H1 (cell line): ENCODE measurements at regions not wholly inside any gene's neighbourhood (a gene's known extent, or its start where the extent isn't known, plus 50 kb on each side); places are given as distances from the start of the nearest gene placed in this dataset.

Source experiments
- CTCF ChIA-PET: fragments of 300-600 bp; sonication (Branson Sonifier 250); formaldehyde crosslinking; loops from one replicate; lab custom pipeline; 2021; ENCODE audit not compliant: partially characterized antibody; lab: Charles Lee
- POLR2A ChIA-PET: fragments of 300-600 bp; sonication (Branson Sonifier 250); formaldehyde crosslinking; loops from one replicate; lab custom pipeline; 2021; ENCODE audit warnings: inconsistent platforms; ENCODE audit not compliant: partially characterized antibody; lab: Charles Lee
- DNase-seq, 2 experiments: peaks; one replicate each; pipeline versions ENCODE4 v3.0.0 to v3.0.0-alpha.2; 2010 to 2022; ENCODE audit warnings: low spot score in 2 of 2, low read depth in 1 of 2, mixed read lengths in 1 of 2
- FAIRE-seq: peaks from 2 replicates; lab custom pipeline; 2011; peaks lifted over from hg19 to GRCh38; lab: Jason Lieb, UNC
- H2AFZ ChIP-seq: 2 replicates; pipeline ENCODE4 v1.8.1; 2012; ENCODE audit warnings: low read length, inconsistent platforms
- H2AK5ac ChIP-seq: 2 replicates; pipeline ENCODE4 v1.6.1; 2013; ENCODE audit warnings: low read depth, low read length
- H2BK120ac ChIP-seq: replicated peaks from 2 replicates; pipeline ENCODE3; 2013; ENCODE audit warnings: low read depth, low read length, inconsistent platforms
- H2BK12ac ChIP-seq: 2 replicates; pipeline ENCODE4 v1.6.1; 2013; ENCODE audit warnings: low read depth, low read length
- H2BK15ac ChIP-seq: 2 replicates; pipeline ENCODE4 v1.6.1; 2013; ENCODE audit warnings: low read length
- H2BK20ac ChIP-seq: 2 replicates; pipeline ENCODE4 v1.6.1; 2013; ENCODE audit warnings: low read length
- H2BK5ac ChIP-seq: 2 replicates; pipeline ENCODE4 v1.6.1; 2013; ENCODE audit warnings: low read depth, low read length
- H3K14ac ChIP-seq: 2 replicates; pipeline ENCODE4 v1.6.1; 2013; ENCODE audit warnings: inconsistent platforms; ENCODE audit not compliant: insufficient read length
- H3K18ac ChIP-seq: 2 replicates; pipeline ENCODE4 v1.6.1; 2013; ENCODE audit warnings: low read length; ENCODE audit errors: extremely low read depth
- H3K23ac ChIP-seq: 2 replicates; pipeline ENCODE4 v1.6.1; 2013; ENCODE audit warnings: inconsistent platforms; ENCODE audit not compliant: insufficient read length
- H3K23me2 ChIP-seq: 2 replicates; pipeline ENCODE4 v1.6.1; 2013; ENCODE audit warnings: low read depth, low read length
- H3K27ac ChIP-seq: 2 replicates; pipeline ENCODE4 v1.6.1; 2011; ENCODE audit warnings: low read depth, low read length, inconsistent platforms
- H3K27me3 ChIP-seq, 4 experiments: replicated peaks in 1 of 4; 1 replicate in 1 of 4; 2 replicates in 3 of 4; pipeline versions ENCODE4 v1.6.1 to v1.8.1; 2011 to 2013; ENCODE audit warnings: low read length in 3 of 4, mild to moderate bottlenecking in 3 of 4, inconsistent platforms in 2 of 4, mixed read lengths in 2 of 4, moderate library complexity in 1 of 4; ENCODE audit not compliant: control insufficient read depth in 3 of 4, insufficient read depth in 3 of 4; ENCODE audit errors: extremely low read depth in 1 of 4
- H3K36me3 ChIP-seq, 4 experiments: 2 replicates each; pipeline versions ENCODE4 v1.6.1 to v1.8.1; 2011 to 2013; ENCODE audit warnings: mild to moderate bottlenecking in 4 of 4, low read length in 3 of 4, moderate library complexity in 2 of 4, control low read depth in 1 of 4, inconsistent platforms in 1 of 4; ENCODE audit not compliant: insufficient read depth in 4 of 4, control insufficient read depth in 2 of 4
- H3K4ac ChIP-seq: replicated peaks from 2 replicates; pipeline ENCODE3; 2013; ENCODE audit warnings: low read length, low read depth, mixed read lengths, inconsistent platforms; ENCODE audit not compliant: insufficient read length
- H3K4me1 ChIP-seq, 4 experiments: replicated peaks in 1 of 4; 1 replicate in 1 of 4; 2 replicates in 3 of 4; pipeline versions ENCODE4 v1.6.1 to v1.8.1; 2011 to 2013; ENCODE audit warnings: low read length in 3 of 4, inconsistent platforms in 2 of 4, mixed read lengths in 1 of 4; ENCODE audit not compliant: insufficient read depth in 4 of 4, control insufficient read depth in 3 of 4
- H3K4me2 ChIP-seq, 2 experiments: 2 replicates each; pipeline versions ENCODE4 v1.6.1 to v1.8.1; 2011 to 2013; ENCODE audit warnings: low read depth in 2 of 2, low read length in 2 of 2, control low read depth in 1 of 2, inconsistent platforms in 1 of 2, mild to moderate bottlenecking in 1 of 2; ENCODE audit not compliant: insufficient read depth in 1 of 2
- H3K4me3 ChIP-seq, 4 experiments: fragments of 200-600, 300-600 bp in 1 of 4; sonication (generic), shearing (Covaris generic), sonication (Bioruptor Twin) in 1 of 4; 2 replicates each; pipeline versions ENCODE4 v1.5.1 to v1.8.1; 2011 to 2016; ENCODE audit warnings: low read length in 4 of 4, low read depth in 3 of 4, control low read depth in 2 of 4, inconsistent platforms in 2 of 4, mild to moderate bottlenecking in 2 of 4, mixed read lengths in 1 of 4, moderate library complexity in 1 of 4; ENCODE audit not compliant: insufficient read depth in 2 of 4; ENCODE audit errors: extremely low read depth in 1 of 4
- H3K56ac ChIP-seq: replicated peaks from 2 replicates; pipeline ENCODE3; 2013; ENCODE audit warnings: low read depth, mild to moderate bottlenecking, mixed read lengths, low read length, inconsistent platforms; ENCODE audit not compliant: insufficient read length
- H3K79me1 ChIP-seq: 2 replicates; pipeline ENCODE4 v1.6.1; 2013; ENCODE audit warnings: low read depth, low read length, control low read depth
- H3K79me2 ChIP-seq, 2 experiments: 2 replicates each; pipeline versions ENCODE4 v1.6.1 to v1.8.1; 2012 to 2013; ENCODE audit warnings: low read length in 2 of 2, mild to moderate bottlenecking in 2 of 2, inconsistent platforms in 1 of 2; ENCODE audit not compliant: insufficient read depth in 2 of 2, control insufficient read depth in 1 of 2
- H3K9ac ChIP-seq, 4 experiments: replicated peaks in 1 of 4; 1 replicate in 1 of 4; 2 replicates in 3 of 4; pipeline versions ENCODE4 v1.6.1 to v1.8.1; 2011 to 2013; ENCODE audit warnings: low read depth in 3 of 4, low read length in 3 of 4, control low read depth in 2 of 4, mild to moderate bottlenecking in 2 of 4, moderate library complexity in 2 of 4, inconsistent platforms in 1 of 4; ENCODE audit errors: extremely low read depth in 1 of 4
- H3K9me3 ChIP-seq, 2 experiments: 2 replicates each; pipeline versions ENCODE4 v1.6.1 to v1.8.1; 2012 to 2013; ENCODE audit warnings: mild to moderate bottlenecking in 2 of 2, moderate library complexity in 2 of 2, control low read depth in 1 of 2, inconsistent platforms in 1 of 2, low read depth in 1 of 2, low read length in 1 of 2, mixed read lengths in 1 of 2; ENCODE audit not compliant: insufficient read depth in 2 of 2
- H4K20me1 ChIP-seq, 2 experiments: replicated peaks in 1 of 2; 2 replicates each; pipeline versions ENCODE3 to v1.8.1; 2011 to 2013; ENCODE audit warnings: inconsistent platforms in 2 of 2, low read length in 2 of 2, mild to moderate bottlenecking in 1 of 2; ENCODE audit not compliant: insufficient read depth in 2 of 2, control insufficient read depth in 1 of 2
- H4K5ac ChIP-seq: 2 replicates; pipeline ENCODE4 v1.6.1; 2013; ENCODE audit warnings: low read length, low read depth, mixed read lengths, inconsistent platforms; ENCODE audit not compliant: insufficient read length
- H4K8ac ChIP-seq: 2 replicates; pipeline ENCODE4 v1.8.0; 2013; ENCODE audit warnings: mild to moderate bottlenecking, moderate library complexity, low read length, inconsistent platforms; ENCODE audit not compliant: insufficient read depth; ENCODE audit errors: extremely low read depth
- H4K91ac ChIP-seq: replicated peaks from 2 replicates; pipeline ENCODE3; 2013; ENCODE audit warnings: low read length, mixed read lengths, inconsistent platforms; ENCODE audit not compliant: insufficient read length
- ATF2 ChIP-seq: IDR thresholded peaks from 2 replicates; pipeline ENCODE4 v1.6.1; 2012; ENCODE audit warnings: low read length, inconsistent platforms
- ATF3 ChIP-seq: IDR thresholded peaks from 2 replicates; pipeline ENCODE4 v1.6.1; 2011; ENCODE audit warnings: low read depth, mild to moderate bottlenecking, low read length; ENCODE audit not compliant: insufficient read depth
- CHD2 ChIP-seq: IDR thresholded peaks from 2 replicates; pipeline ENCODE4 v1.6.1; 2012; ENCODE audit warnings: low read length, improper control_type of control experiment
- EZH2 ChIP-seq: fragments of 200-600 bp; sonication (generic); IDR thresholded peaks from 2 replicates; pipeline ENCODE4 v1.7.1; 2012; ENCODE audit warnings: low read depth, mild to moderate bottlenecking, moderate library complexity, low read length, inconsistent platforms; ENCODE audit not compliant: severe bottlenecking
- GABPA ChIP-seq: IDR thresholded peaks from 2 replicates; pipeline ENCODE4 v1.6.1; 2011; ENCODE audit warnings: mild to moderate bottlenecking, low read length, moderate library complexity, borderline replicate concordance; ENCODE audit not compliant: insufficient read depth
- NANOG ChIP-seq: IDR thresholded peaks from 2 replicates; pipeline ENCODE4 v1.6.1; 2011; ENCODE audit warnings: low read length, low read depth, mild to moderate bottlenecking, inconsistent platforms; ENCODE audit not compliant: insufficient read depth, poor library complexity, severe bottlenecking
- RXRA ChIP-seq: IDR thresholded peaks from 2 replicates; pipeline ENCODE4 v1.6.1; 2011; ENCODE audit warnings: low read depth, mild to moderate bottlenecking, low read length, moderate library complexity; ENCODE audit not compliant: insufficient read depth
- SIX5 ChIP-seq: IDR thresholded peaks from 2 replicates; pipeline ENCODE4 v1.6.1; 2011; ENCODE audit warnings: mild to moderate bottlenecking, low read depth, low read length
- WGBS, 2 experiments: shearing (Covaris generic) in 1 of 2; methylation state at CpG; one replicate each; pipeline versions ENCODE4 v1.1.6 to v1.1.7; 2013 to 2015; ENCODE audit warnings: low lambda C conversion rate in 2 of 2, mixed read lengths in 2 of 2, inconsistent platforms in 1 of 2, low coverage in 1 of 2, missing lambda C conversion rate in 1 of 2; ENCODE audit not compliant: insufficient replicate concordance in 2 of 2, insufficient coverage in 1 of 2, insufficient read length in 1 of 2; ENCODE audit errors: extremely low coverage in 1 of 2, missing lambda C conversion rate in 1 of 2; 5-methylcytosine and 5-hydroxymethylcytosine counted together

GRCh38 chr3:147758771-147759170 lies 349.6 kb downstream of the ZIC1 start:
- H3K9ac ChIP-seq: no peak overlapping the region
- no peaks in the 10 kb centered on the region for H3K79me2 ChIP-seq
- H3K9me3 ChIP-seq: no peaks in the 10 kb centered on the region
- H3K27ac ChIP-seq: no peak overlapping the region
- H3K23me2 ChIP-seq: no peaks in the 10 kb centered on the region
- no peak overlapping the region for H2BK12ac ChIP-seq
- no peak overlapping the region for H3K18ac ChIP-seq
- no peak overlapping the region for H2BK120ac ChIP-seq
- no peak overlapping the region for H3K4me2 ChIP-seq
- ChIA-PET POLR2A (no interaction called here), CTCF (no interaction called here)
- H4K5ac ChIP-seq: no peak overlapping the region
- TF ChIP-seq RXRA (no peak), EZH2 (no peak), GABPA (no peak), ATF3 (no peak), CHD2 (no peak), ATF2 (no peak), SIX5 (no peak), NANOG (no peak)
- H4K20me1 ChIP-seq: no peaks in the 10 kb centered on the region
- H3K14ac ChIP-seq: no peak overlapping the region
- no peak overlapping the region for H2AK5ac ChIP-seq
- H2BK15ac ChIP-seq: no peak overlapping the region
- DNase-seq (no peak), FAIRE-seq (no peak)
- no peak overlapping the region for H3K4ac ChIP-seq
- H3K36me3 ChIP-seq: no peaks in the 10 kb centered on the region
- H3K56ac ChIP-seq: no peak overlapping the region
- H3K23ac ChIP-seq: no peak overlapping the region
- H3K4me3 ChIP-seq: no peak overlapping the region
- H2BK20ac ChIP-seq: no peak overlapping the region
- no peaks in the 10 kb centered on the region for H3K27me3 ChIP-seq
- no peak overlapping the region for H2BK5ac ChIP-seq
- H3K4me1 ChIP-seq: no peaks in the 10 kb centered on the region
- WGBS, 2 experiments: 96% methylated on average over 2 of the region's 2 CpGs; no CpG with 5 or more reads in 1 of the 2 experiments
- H4K8ac ChIP-seq: no peak overlapping the region
- no peak overlapping the region for H4K91ac ChIP-seq
- H2AFZ ChIP-seq: no peak overlapping the region
- H3K79me1 ChIP-seq: no peaks in the 10 kb centered on the region
